Nephron (organoid): ENCODE measurements at regions not wholly inside any gene's neighbourhood (a gene's known extent, or its start where the extent isn't known, plus 50 kb on each side); places are given as distances from the start of the nearest gene placed in this dataset.

Experiments used
- H3K27ac Mint-ChIP-seq, 3 experiments: 2 replicates each; pipeline ENCODE4 v1.8.0; 2020; ENCODE audit warnings: mixed read lengths in 3 of 3, mild to moderate bottlenecking in 2 of 3, moderate library complexity in 1 of 3
- H3K27me3 Mint-ChIP-seq: 2 replicates; pipeline ENCODE4 v1.8.0; 2021; ENCODE audit warnings: low read depth, mild to moderate bottlenecking, moderate library complexity, mixed read lengths
- H3K36me3 Mint-ChIP-seq: 2 replicates; pipeline ENCODE4 v1.8.0; 2020; ENCODE audit warnings: low read depth, mixed read lengths
- H3K4me1 Mint-ChIP-seq: 2 replicates; pipeline ENCODE4 v1.8.0; 2020; ENCODE audit warnings: mixed read lengths
- H3K4me3 Mint-ChIP-seq, 3 experiments: 2 replicates each; pipeline ENCODE4 v1.8.0; 2020; ENCODE audit warnings: mild to moderate bottlenecking in 3 of 3, mixed read lengths in 3 of 3, moderate library complexity in 2 of 3
- H3K9me3 Mint-ChIP-seq: 2 replicates; pipeline ENCODE4 v1.8.0; 2020; ENCODE audit warnings: mixed read lengths
- TF ChIP-seq, protein P1 (sequence below), 3 experiments: fragments of 200-600 bp; sonication (generic); IDR thresholded peaks; one replicate each; pipeline ENCODE4 v1.5.0; 2021; ENCODE audit warnings: antibody characterized with exemption in 3 of 3; ENCODE audit not compliant: unreplicated experiment in 3 of 3

DNA sequence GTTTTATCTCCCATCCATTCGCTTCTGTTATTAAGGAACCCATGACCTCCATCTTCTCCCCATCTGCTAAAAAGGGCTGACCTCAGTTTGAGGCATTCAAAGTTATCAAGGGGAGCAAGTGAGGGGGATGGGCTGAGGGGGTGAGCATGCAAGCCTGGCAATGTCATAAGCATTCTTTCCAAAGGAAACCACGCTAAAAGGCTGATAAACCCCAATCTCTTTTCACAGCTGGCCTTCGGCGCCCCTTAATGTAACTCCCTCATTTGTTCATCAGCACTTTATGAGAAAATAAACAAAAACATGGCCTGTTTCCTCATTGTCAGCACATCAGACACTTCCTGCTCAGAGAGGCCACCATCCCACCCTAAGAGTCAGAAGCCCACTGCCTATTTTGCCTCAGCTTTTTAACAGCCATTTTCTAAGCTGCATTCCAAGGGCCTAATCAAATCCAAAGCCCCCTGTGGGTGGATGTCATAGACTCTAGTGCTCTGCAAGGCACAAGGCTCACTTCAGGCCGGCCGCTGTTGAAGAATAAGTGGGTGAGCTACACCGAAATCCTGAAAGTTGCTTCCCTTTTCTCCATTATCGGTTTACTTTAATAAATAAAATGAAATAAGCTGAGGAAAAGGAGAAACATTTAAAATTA is 92.0 kb upstream of the SRD5A3 start:
- Mint-ChIP-seq H3K9me3 (no peaks in the 10 kb centered on the region), H3K4me3 (no peak overlapping the region), H3K4me1 (peaks cover 55% of the 10 kb centered on the region), H3K27ac (peak overlapping the region in 2 of 3 experiments; percentile 13 to 34), H3K36me3 (no peaks in the 10 kb centered on the region), H3K27me3 (peaks cover 3% of the 10 kb centered on the region)
- TF ChIP-seq, protein P1, sequence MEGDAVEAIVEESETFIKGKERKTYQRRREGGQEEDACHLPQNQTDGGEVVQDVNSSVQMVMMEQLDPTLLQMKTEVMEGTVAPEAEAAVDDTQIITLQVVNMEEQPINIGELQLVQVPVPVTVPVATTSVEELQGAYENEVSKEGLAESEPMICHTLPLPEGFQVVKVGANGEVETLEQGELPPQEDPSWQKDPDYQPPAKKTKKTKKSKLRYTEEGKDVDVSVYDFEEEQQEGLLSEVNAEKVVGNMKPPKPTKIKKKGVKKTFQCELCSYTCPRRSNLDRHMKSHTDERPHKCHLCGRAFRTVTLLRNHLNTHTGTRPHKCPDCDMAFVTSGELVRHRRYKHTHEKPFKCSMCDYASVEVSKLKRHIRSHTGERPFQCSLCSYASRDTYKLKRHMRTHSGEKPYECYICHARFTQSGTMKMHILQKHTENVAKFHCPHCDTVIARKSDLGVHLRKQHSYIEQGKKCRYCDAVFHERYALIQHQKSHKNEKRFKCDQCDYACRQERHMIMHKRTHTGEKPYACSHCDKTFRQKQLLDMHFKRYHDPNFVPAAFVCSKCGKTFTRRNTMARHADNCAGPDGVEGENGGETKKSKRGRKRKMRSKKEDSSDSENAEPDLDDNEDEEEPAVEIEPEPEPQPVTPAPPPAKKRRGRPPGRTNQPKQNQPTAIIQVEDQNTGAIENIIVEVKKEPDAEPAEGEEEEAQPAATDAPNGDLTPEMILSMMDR (IDR thresholded peaks at IDR 0.05; ENCODE audit: unreplicated experiment in 3 of 3), result no peak

DNA sequence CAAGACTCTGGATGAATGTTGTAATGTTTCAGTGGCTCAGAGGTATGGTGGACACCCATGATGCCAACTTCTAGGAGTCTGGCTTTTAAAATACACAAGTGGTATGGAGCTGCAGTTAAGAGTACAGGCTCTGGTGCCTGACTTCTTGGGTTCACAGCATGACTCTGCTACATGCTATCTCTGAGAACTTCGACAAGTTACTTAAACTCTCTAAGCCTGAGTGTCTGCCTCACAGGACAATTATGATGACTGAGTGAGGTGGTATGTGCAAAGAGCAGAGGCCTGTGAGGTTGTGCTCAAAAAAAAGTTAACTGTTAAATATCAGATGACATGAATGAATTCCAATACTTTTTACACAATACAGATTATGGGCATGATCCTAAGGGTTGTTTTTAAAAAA is 90.9 kb upstream of the SRD5A3 start:
- TF ChIP-seq, protein P1 (IDR thresholded peaks at IDR 0.05; ENCODE audit: unreplicated experiment in 3 of 3), result no peak
- peaks cover 3% of the 10 kb centered on the region for H3K27me3 Mint-ChIP-seq
- no peak overlapping the region for H3K4me3 Mint-ChIP-seq
- peaks cover 49% of the 10 kb centered on the region for H3K4me1 Mint-ChIP-seq
- H3K36me3 Mint-ChIP-seq, result no peaks in the 10 kb centered on the region
- peak overlapping the region in 1 of 3 experiments; percentile 21 for H3K27ac Mint-ChIP-seq
- H3K9me3 Mint-ChIP-seq, result no peaks in the 10 kb centered on the region

DNA sequence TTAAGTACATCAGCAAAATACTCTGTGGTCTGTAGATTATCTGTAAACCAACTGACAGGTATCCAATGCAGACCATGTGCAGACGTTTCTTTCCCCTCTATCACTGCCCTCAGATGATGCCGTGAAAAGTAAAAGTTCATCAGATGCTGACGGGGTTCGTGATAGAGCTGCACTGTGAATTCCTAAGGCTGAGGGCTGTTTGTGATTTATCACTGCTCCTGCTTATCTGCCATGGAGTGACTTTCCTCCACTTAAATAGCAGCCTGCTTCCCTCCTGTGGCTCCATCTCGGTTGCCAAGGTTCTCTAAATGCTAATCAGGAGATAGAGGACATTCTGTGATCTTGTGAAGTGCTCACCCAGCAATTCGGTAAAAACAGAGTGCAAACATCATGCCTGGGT is 89.3 kb upstream of the SRD5A3 start:
- TF ChIP-seq, protein P1 (IDR thresholded peaks at IDR 0.05; ENCODE audit: unreplicated experiment in 3 of 3), result no peak
- H3K4me3 Mint-ChIP-seq, result no peak overlapping the region
- H3K27me3 Mint-ChIP-seq, result peaks cover 3% of the 10 kb centered on the region
- H3K27ac Mint-ChIP-seq, result peak overlapping the region in 2 of 3 experiments; percentile 58 to 73
- no peaks in the 10 kb centered on the region for H3K36me3 Mint-ChIP-seq
- no peaks in the 10 kb centered on the region for H3K9me3 Mint-ChIP-seq
- H3K4me1 Mint-ChIP-seq, result peaks cover 41% of the 10 kb centered on the region

DNA sequence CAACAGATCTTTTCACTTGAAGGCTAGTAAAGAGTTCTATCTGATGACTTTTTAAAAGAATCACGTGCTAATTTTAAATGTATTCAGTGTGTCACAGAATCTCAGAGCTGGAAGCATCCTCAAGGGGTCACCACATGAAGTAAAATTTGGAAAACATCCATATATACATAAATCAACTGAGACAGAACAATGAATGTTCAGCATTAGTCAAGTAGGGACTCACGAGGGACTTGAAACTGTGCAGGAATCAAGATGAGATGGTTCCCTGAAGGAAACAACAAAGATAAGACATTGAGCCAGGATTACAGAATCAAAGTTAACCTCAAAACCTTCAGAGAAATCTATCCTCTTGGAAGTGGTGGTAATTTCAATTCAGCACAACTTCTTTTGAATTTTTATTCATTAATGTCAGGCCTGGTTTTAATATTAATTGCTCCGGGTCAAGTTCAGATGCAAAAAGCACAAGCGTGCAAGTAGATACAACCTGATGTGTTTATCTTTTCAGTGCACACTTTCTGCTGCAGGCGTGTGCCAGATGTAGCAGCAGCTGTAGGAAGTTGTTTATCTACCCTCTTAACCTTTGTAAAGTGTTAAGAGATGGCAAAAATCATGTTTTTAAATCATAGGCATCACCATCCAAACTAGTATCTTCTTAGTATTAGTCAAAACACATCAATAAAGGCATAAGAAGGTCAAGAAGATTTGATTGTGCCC is 87.7 kb upstream of the SRD5A3 start:
- Mint-ChIP-seq H3K36me3 (no peaks in the 10 kb centered on the region), H3K4me1 (peaks cover 34% of the 10 kb centered on the region), H3K27ac (peak overlapping the region; percentile 73 to 86 (median 80)), H3K9me3 (no peaks in the 10 kb centered on the region), H3K4me3 (no peak overlapping the region), H3K27me3 (peaks cover 3% of the 10 kb centered on the region)
- TF ChIP-seq, protein P1 (IDR thresholded peaks at IDR 0.05; ENCODE audit: unreplicated experiment in 3 of 3), result no peak

DNA sequence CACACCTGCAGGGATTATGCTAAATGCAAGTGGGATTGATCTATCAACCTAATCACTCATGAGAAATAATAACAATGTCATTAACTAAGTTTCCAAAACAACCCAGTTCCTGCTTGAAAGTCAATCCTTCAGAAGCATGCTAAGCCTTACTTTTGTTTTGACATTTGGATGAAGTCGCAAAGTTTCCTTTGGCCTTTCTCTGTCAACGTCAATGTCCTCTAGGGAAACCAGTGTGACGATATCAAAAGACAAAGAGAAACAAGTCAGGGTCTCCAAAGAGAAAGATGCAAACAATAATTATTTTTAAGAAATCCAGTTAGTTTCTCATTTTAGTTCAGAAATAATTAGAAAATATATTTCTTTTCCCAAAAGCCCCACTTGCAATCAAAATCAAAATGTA is 86.7 kb upstream of the SRD5A3 start:
- H3K36me3 Mint-ChIP-seq, result no peaks in the 10 kb centered on the region
- H3K4me3 Mint-ChIP-seq, result no peak overlapping the region
- no peaks in the 10 kb centered on the region for H3K27me3 Mint-ChIP-seq
- TF ChIP-seq, protein P1 (IDR thresholded peaks at IDR 0.05; ENCODE audit: unreplicated experiment in 3 of 3), result no peak
- H3K27ac Mint-ChIP-seq, result no peak overlapping the region
- peaks cover 24% of the 10 kb centered on the region for H3K4me1 Mint-ChIP-seq
- H3K9me3 Mint-ChIP-seq, result no peaks in the 10 kb centered on the region

DNA sequence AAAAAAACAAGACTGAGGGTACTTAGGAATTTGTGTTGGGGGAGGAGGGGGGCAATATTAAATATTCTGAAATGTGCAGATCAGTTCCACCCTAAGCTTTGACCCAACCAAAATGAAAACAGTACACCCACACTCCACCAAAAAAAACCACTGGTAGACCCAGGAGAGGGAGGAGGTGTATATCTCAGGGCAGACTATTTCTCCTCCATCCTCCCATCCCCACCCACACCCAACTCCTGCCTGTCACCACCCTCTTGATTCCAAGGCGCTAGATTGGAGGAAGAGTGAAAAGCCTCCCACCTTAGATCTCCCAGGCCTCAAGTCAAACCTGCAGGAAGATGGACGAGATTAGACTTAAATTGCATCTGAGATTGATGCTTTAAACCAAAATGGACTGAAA is 76.6 kb upstream of the SRD5A3 start:
- TF ChIP-seq, protein P1 (IDR thresholded peaks at IDR 0.05; ENCODE audit: unreplicated experiment in 3 of 3), result no peak
- peaks cover 7% of the 10 kb centered on the region for H3K27me3 Mint-ChIP-seq
- H3K9me3 Mint-ChIP-seq, result no peaks in the 10 kb centered on the region
- no peaks in the 10 kb centered on the region for H3K36me3 Mint-ChIP-seq
- H3K4me3 Mint-ChIP-seq, result no peak overlapping the region
- H3K27ac Mint-ChIP-seq, result no peak overlapping the region
- no peaks in the 10 kb centered on the region for H3K4me1 Mint-ChIP-seq
